Suppressor macrophage (primary cell): ENCODE measurements at regions not wholly inside any gene's neighbourhood (a gene's known extent, or its start where the extent isn't known, plus 50 kb on each side); places are given as distances from the start of the nearest gene placed in this dataset.
"Not testable (repeated sequence)": the region's sequence is repeated elsewhere in the genome, so short reads cannot be mapped to it uniquely, and the experiment has no call there.

Source experiments
- DNase-seq, 4 experiments: peaks; one replicate each; pipeline ENCODE4 v3.0.0-alpha.2; 2020 to 2022

DNA sequence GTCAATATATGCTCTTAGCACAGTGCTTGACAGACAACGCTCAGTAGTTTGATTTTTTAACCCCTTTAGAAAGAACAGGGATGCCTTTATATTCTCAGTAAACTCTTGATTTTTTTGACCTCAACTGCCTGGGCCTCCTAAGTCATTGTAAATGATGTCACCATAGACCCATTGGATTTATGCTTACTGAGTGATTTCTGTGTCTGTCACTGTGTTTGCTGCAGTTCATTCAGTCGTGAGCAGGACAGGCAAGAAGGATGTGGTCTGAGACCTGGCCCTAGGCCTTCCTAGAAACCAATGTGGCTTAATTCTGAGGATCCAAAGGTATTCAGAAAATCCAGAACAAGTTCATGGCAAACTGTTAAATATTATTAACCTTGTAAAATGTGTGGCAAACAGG is 868.1 kb downstream of the XPNPEP1 start:
- no peak for DNase-seq

DNA sequence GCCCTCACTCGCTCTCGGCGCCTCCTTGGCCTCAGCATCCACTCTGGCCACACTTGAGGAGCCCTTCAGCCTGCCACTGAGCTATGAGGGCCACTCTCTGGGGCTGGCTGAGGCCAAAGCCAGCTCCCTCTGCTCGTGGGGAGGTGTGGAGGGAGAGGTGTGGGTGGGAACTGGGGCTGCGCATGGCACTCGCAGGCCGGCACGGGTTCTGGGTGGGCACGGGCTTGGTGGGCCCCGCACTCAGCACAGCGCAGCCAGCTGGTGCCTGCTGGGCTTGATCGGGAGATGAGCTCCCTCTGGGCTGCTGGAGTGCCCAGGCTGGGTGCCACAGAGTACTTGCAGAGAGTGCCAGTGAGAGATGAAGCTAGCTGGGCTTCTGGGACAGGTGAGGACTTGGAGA is 875.5 kb downstream of the XPNPEP1 start:
- DNase-seq, result no peak

DNA sequence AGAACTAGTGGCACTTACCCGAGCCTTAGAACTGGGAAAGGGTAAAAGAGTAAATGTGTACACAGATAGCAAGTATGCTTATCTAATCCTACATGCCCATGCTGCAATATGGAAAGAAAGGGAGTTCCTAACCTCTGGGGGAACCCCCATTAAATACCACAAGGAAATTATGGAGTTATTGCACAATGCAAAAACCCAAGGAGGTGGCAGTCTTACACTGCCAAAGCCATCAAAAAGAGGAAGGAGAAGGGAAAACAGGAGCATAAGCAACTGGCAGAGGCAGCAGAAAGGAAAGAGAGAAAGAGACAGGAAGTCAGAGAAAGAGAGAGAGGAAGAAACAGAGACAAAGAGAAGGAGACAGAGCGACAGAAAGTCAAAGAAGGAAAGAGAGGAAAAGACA is 876.9 kb downstream of the XPNPEP1 start:
- not testable (repeated sequence) for DNase-seq

DNA sequence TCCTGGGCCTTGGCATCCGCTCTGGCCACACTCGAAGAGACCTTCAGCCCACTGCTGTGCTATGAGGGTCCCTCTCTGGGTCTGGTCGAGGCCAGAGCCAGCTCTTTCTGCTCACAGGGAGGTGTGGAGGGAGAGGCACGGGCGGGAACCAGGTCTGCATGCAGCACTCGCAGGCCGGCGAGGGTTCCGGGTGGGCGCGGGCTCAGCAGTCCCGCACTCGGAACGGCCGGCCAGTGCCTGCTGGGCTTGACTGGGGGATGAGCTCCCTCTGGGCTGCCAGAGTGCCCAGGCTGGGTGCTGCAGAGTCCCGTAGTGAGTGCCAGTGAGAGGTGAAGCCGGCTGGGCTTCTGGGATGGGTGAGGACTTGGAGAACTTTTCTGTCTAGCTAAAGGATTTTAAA is 882.7 kb downstream of the XPNPEP1 start:
- DNase-seq, result no peak

DNA sequence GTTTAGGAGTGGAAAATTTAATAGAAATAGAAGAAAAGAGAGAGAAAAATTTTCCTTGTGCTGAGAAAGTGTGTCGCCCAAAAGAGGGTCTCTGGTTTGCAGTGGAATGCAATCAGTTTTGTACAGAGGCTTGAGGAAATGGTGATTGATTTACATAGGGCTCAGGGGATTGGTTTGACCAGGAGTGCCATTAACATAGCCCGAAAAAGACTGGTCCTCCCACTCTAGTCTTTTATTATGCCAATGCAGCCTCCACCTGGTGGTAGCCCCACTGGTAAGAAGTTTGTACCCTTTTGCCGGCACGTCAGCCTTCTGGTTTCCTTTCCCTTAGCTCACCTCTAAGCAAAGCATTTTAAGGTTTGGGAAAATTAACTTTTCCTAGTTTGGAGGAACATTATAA is 885.3 kb downstream of the XPNPEP1 start:
- DNase-seq, result no peak

DNA sequence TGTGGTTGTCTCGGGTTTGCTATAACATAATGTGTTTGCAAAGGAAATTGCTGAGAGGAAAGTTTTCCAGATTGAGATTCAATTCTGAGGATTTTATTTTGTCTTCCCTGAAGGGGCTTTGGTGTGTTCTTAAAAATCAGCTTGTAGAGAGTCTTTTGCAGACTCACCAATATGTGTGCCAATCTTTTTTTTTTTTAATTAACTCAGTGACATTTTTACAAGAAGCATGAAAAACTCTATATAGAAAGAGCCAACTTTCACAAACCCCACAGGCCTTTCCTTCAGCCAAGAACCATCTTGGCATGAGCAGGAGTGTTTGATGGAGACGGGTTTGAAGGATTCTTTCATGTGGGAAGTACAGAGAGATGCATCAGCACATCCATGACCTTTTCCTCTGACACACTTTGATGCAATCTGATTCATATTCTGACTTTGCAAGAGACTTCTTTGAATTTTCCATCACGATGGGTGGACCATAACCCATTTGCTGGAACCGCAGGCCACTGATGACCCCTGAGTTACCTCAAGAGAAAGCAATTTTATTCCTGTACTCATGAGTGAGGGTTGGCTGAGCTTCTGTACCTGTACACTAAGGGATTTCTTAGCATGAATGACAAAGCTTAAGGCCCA is 892.6 kb downstream of the XPNPEP1 start:
- DNase-seq, result no peak

DNA sequence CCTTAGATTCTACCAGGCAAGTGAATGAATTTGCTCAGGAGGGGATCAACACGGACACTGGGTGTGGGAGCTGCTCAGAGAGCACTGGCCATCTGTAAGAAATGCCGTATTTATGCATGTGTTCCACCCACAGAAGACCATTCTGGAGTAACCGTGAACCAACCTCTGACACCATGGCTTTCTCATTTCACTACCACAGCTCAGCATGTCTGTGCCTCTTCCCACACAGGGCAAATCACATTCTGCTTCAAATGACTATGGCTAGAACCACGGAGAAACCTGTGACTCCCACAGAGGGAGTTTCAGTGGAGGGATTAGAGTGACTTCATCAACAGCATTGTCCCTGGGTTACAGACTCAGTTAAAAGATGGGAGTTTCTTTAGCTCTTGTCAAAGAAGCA is 893.4 kb downstream of the XPNPEP1 start:
- no peak for DNase-seq

DNA sequence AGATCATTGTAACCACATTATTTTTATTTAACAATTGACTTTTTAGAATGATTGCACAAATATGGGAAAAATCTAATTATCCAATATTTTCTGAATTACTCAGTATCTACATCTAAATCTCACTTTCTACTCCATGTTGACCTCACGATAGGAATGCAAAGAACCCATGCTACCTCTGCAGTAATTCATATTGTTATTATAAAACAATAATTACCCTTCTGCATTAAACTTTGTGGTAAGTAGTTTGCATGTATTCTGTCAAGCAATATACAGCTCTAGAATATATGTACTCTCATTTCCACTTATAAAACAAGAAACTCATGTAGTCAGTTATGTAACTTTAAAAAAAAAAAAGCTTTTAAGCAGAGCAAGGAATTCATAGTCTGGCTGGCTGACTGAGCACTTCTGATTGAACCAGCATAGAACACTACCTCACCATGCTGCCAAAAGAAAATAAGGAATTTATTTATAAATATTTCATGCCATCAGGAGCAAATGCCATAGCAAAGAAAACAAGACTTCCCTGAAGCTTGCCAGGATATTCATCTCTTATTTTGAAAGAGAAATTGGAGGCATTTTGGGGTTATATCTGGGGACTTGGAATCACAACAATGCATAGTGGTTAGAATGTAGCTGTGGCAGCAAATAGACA is 895.7 kb downstream of the XPNPEP1 start:
- no peak for DNase-seq

DNA sequence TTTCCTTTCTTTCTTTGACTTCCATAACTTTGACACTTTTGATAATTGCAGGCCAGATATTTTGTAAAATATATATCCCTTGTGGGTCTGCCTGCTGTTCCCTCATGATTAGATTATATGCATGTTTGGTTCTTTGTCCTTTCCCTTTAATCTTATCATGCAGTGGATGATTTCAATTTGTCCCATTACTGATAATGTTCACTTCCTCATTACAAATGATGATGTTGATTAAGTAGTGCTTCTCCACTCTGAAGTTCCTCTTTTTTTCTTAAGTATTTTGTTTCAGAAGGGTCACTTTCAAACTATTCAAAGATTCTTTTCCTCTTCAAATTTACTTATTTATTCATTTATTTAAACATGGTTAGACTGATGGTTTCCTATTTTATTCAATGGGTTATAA is 898.1 kb downstream of the XPNPEP1 start:
- DNase-seq, result peak in 2 of 4 experiments; percentile 1 to 3

DNA sequence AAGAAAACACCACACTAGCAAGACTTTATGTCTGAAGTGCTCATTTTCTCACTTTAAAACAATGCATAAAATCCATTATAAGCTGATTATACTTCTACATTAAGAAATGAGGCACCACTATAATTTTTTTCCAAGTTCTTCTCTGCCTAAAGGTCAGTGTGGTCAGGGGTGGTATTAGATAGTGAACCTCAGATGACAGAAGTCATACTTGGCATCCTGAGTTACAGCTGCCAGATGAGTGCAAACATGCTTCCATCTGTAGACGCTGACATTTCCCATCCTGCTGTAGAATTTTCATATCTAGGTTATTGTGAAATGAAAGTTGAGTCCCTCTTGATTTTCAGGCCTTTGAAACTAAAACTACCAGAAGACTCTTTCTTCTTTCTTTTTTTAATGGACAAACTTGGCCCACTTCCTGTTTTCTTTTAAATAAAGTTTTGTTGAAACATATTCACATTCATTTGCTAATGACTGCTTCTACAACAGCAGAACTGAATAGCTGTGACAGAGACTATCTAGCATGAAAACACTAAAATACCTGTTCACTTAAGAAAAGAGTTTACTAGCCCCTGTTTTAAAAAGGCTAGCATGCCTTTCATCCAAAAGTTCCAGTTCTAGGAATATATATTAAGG is 900.8 kb downstream of the XPNPEP1 start:
- DNase-seq, result no peak

DNA sequence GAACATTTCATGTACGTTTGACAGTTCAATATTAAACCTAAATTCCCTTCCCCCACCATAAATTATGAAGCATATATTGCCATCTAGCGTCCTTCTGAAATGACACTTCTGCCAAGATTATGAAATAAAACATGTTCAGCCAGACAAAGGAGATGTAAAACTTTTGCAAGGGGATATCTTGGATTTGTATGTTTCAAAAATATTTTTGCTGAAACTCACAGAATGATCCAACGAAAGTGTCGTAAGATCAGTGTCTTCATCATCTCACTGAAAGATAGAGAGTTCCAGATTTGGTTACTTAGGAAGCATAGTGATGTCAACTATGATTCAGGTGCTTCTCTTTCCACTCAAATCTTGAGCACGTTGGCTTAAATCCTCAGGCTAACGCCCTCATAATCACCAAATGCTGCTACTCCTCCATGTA is 904.3 kb downstream of the XPNPEP1 start:
- DNase-seq, result no peak

DNA sequence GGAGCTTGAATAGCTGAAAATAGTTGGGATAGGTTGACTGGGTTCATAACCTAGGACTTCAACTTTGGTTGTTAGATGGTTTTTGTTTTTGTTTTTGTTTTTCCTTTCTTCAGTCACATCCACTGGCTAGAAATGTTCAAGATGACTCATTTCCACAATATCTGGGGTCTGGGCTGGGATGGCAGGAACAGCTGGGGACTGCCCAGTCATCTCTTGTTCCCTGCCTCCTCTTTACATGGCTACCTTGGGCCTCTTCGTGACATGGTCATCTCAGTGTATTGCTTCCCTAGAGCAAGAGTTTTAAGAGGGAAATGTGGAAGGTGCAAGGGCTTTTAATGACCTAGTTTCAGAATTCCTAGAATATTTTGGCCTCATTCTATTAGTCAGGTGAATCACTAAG is 915.8 kb downstream of the XPNPEP1 start:
- no peak for DNase-seq

DNA sequence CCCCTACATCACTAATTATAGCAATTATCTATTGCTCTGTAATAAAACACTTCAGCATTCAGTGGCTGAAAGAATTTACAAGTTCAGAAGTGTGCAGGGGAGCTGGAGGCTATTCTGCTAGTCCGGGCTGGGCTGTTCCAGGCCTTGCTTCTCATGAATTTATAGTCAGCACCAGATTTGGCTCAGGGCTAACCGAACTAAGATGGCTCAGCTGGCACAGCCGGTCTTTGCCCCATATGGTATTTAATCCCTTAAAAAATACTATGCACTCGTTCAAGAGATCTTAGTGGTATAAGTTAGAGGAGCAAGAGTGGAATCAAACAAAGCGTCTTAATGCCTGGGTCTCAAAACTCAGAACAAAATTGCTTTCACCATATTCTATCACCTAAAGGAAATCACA is 932.9 kb downstream of the XPNPEP1 start:
- DNase-seq, result no peak

DNA sequence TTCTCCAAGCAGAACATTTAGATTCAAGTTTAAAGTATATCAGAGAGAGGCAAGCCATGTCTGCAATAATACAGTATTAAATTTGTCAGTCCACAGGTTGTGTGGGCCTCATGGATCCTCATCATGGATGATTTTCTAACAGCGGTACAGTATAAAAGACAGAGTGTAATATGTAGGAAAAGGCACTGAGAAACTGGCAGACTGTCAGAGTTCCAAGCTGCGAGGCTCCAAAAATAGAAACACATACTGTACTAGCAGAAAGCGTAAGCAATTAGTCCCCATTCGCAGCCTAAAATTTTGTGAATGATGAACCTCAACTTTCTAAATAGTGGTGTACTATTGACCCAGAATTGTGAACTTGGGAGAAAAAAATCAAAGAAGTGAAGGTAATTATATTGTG is 933.3 kb downstream of the XPNPEP1 start:
- DNase-seq, result no peak

DNA sequence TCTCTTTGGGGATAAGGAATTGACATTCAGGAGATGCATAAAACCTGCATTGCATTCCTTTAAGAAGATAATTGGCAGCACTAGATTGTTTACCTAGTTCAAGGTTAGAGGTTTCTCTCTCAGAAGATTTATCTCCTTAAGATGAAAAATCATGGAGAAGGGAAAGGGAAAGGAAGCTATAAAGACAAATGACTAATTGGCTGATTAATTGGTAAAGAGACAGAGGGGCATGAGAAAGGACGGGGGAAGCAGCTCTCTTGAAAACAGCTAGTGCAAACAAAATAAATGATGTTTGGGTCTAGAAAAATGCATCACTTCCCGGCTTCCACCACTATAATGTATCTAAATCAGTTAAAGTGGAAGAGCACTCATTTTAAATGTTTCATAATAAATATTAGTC is 941.2 kb downstream of the XPNPEP1 start:
- DNase-seq, result no peak

DNA sequence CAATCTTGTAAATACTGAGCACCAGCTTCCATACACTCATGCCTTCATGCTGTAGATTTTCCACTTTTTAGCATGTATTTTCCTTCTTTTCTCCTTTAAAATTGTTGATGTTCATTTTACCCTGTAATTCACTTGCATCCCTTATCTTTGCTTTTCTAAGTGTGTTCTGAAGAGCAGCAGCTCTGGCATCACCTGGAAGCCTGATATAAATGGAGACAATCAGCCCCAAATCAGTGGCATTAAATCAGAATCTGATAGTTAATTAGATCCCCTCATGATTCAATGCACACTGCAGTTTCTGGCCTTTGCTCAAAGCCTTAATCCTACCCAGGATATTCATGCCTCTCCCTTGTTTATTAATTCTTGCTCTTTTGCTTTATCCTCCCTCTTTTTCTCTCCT is 942.4 kb downstream of the XPNPEP1 start:
- no peak for DNase-seq

DNA sequence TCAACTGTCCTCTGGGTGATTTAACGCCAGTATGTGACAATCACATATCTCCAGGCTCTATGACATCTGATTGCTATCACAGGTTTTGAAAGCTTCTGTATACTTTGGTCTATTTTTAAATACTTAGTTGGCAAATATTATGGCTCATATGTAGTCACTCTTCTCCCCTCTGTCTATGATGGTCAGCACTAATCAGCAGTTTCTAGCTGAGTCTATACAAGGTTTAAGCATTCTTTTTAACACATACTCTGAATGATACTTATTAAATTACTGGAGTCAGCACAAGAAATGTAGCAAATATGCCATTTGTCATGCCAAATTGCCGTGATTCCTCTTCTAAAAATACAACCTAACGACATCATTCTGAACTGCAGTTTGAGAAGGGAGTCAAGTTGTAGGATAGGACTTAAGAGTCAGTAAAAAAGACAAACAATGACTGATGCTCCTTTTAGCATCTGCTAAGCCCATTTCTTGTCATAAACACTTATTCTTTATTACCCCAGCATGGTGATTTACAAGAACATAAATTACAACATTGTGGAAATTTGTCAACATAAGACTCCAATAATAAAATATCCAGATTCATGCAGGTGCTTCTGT is 947.8 kb downstream of the XPNPEP1 start:
- DNase-seq, result no peak

DNA sequence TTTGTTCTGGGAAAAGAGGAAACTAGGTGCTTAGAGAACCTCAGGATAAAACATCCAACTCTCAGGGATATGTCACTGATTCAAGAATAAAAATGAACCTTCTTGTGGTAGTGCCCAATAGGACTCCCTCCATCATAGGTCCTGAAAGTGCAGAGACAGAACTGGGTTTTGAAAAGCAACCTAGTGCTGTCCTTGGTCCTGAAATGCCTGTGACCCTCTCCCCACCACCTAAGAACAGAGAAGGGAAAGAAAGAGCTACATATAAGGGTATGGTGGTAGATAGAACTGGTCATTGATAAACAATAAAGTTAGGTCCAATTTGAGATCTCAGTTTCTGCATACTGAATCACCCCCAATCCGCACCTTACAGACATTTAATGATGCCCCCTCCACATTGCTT is 953.3 kb downstream of the XPNPEP1 start:
- DNase-seq, result peak in 1 of 4 experiments; percentile 1

DNA sequence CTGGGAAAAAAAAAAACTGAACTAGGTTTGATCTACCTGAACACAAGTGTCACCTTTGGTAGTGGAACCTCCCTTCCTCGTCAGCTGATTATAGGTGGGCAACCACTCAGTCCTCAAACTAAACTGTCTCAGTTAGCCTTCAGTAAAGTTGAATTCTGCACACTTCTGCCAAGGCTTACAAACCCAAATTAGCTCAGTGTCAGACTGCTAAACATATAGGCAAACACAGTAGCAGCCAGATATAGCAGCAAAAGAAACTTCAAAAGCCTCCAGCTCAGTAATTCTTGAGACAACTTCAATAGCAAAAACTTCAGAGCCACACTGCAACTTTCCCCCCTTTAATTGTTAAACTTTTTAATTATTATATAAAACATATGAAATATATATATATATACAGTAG is 956.9 kb downstream of the XPNPEP1 start:
- no peak for DNase-seq

DNA sequence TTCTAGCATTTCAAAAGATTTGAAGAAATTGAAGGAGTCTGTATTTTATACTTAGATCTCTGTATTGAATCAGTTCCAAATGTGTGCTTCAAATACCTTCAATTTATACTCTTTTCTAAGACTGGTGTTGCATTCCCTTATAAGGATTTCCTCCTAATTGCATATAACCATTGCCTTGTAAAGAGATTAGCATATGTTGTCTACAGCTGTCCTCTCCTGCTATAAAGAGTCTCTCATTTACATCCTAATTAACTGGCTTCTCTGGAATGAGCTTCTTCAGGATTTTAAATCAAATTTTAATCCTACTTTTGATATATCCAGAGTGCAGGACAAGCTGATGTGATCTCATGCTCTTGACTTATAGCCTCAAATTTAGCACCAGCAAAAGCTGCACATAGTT is 957.3 kb downstream of the XPNPEP1 start:
- DNase-seq, result no peak

DNA sequence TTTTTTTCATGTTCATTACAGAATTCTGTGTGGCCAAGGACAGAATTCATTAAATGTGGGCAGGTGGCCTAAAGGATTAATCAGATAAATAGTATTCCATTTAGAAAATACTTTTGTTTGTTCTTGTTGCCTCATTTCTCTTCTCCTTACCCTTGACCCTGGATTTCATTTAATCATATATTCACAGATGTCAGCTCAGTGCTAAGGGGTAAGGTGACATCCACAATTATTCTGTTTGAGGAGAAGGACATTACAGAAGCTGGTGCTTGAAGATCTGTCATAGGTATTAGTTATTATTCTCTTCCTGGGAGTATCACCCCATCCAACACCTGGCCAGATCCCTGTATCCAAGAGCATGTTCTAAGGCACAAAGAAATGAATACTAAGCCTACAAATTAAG is 961.1 kb downstream of the XPNPEP1 start:
- no peak for DNase-seq

DNA sequence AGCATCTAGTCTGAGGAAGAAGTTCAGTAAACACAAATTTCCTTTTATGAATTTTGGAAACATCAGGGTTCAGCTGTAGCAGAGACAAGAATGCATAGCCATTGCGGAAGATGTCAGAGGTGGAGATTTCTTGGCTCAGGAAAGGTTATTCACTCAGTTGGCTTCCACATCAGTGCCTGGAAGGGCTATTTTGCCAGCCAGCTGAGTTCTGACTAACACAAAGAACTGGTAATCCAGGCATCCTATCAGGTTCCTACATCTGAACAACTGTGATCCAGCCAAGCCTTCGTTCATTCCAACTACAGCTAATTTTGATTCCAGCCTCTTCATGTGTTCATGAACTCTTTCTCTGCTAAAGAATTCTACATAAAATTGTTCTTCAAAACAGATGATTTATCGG is 965.6 kb downstream of the XPNPEP1 start:
- no peak for DNase-seq

DNA sequence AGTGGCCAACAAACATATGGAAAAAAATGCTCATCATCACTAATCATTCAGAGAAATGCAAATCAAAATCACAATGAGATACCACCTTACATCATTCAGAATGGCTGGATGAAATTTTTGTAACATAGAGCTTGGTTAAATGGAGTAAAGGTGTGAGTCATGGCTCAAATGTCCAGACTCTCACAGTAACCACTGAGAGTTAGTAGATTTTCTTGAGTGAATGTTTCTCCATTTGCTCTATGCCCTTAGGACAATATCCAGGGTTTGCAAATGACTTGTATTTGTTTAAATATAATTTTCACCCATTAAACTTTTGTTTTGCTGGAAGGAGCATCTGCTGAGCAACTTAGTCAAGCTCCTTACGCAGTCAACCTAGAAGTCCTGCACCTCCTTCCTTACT is 967.2 kb downstream of the XPNPEP1 start:
- DNase-seq, result no peak

DNA sequence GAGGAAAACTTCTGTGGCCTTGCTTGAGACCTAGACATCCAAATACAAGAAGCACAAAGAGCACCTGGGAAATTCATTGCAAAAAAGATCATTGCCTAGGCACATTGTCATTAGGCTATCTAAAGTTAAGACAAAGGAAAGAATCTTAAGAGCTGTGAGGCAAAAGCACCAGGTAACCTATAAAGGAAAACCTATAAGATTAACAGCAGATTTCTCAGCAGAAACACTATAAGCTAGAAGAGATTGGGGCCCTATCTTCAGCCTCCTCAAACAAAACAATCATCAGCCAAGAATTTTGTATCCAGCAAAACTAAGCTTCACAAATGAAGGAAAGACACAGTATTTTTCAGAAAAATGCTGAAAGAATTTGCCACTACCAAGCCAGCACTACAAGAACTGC is 1003.3 kb downstream of the XPNPEP1 start:
- not testable (repeated sequence) for DNase-seq
